SK-N-SH (cell line): ENCODE measurements at regions not wholly inside any gene's neighbourhood (a gene's known extent, or its start where the extent isn't known, plus 50 kb on each side); places are given as distances from the start of the nearest gene placed in this dataset.

Source experiments
- CTCF ChIA-PET: fragments of 300-600, 350-600 bp; formaldehyde crosslinking; extraction: SDS; loops from one replicate; lab custom pipeline; 2021; lab: Yijun Ruan, JAX
- POLR2A ChIA-PET: fragments of 350-600 bp; sonication (Branson Sonifier 250); formaldehyde crosslinking; extraction: SDS; loops from one replicate; lab custom pipeline; 2020; ENCODE audit warnings: antibody characterized with exemption, inconsistent platforms; lab: Yijun Ruan, JAX
- DNase-seq: peaks from one replicate; pipeline ENCODE4 v3.0.0; 2012
- H2AFZ ChIP-seq: fragments of 200-600 bp; sonication (generic); 2 replicates; pipeline ENCODE4 v1.8.1; 2016; ENCODE audit warnings: antibody characterized with exemption, mild to moderate bottlenecking, low read depth
- H3F3A ChIP-seq: fragments of 200-600 bp; sonication (generic); replicated peaks from 2 replicates; pipeline ENCODE3; 2016; ENCODE audit warnings: antibody characterized with exemption, mild to moderate bottlenecking; ENCODE audit not compliant: insufficient read depth
- H3K27ac ChIP-seq, 2 experiments: fragments of 200-500 bp in 1 of 2; fragments of 200-600 bp in 1 of 2; sonication (Bioruptor generic) in 1 of 2; sonication (generic), shearing (Covaris generic) in 1 of 2; 2 replicates each; pipeline versions ENCODE4 v1.5.1 to v1.6.1; 2014 to 2016; ENCODE audit warnings: low read depth in 2 of 2, inconsistent platforms in 1 of 2, low read length in 1 of 2, mild to moderate bottlenecking in 1 of 2, mixed read lengths in 1 of 2
- H3K27me3 ChIP-seq: fragments of 200-600 bp; sonication (generic), shearing (Covaris generic); 2 replicates; pipeline ENCODE4 v1.6.1; 2016; ENCODE audit warnings: mixed run types; ENCODE audit not compliant: insufficient read depth
- H3K36me3 ChIP-seq, 2 experiments: fragments of 200-500 bp in 1 of 2; fragments of 200-600 bp in 1 of 2; sonication (Bioruptor generic) in 1 of 2; sonication (generic) in 1 of 2; replicated peaks in 1 of 2; 2 replicates each; pipeline versions ENCODE3 to v1.5.1; 2014 to 2016; ENCODE audit warnings: low read length in 1 of 2, mild to moderate bottlenecking in 1 of 2; ENCODE audit not compliant: insufficient read depth in 2 of 2, control insufficient read depth in 1 of 2
- H3K4me1 ChIP-seq, 2 experiments: fragments of 200-500 bp in 1 of 2; fragments of 200-600 bp in 1 of 2; sonication (Bioruptor generic) in 1 of 2; sonication (generic), shearing (Covaris generic) in 1 of 2; 2 replicates each; pipeline versions ENCODE4 v1.5.1 to v1.6.1; 2014 to 2016; ENCODE audit warnings: low read depth in 1 of 2, low read length in 1 of 2, mixed run types in 1 of 2; ENCODE audit not compliant: insufficient read depth in 2 of 2, control insufficient read depth in 1 of 2
- H3K4me2 ChIP-seq: fragments of 200-600 bp; sonication (generic), shearing (Covaris generic); 2 replicates; pipeline ENCODE4 v1.6.1; 2017; ENCODE audit warnings: mixed run types
- H3K4me3 ChIP-seq, 2 experiments: fragments of 200-500 bp in 1 of 2; fragments of 200-600 bp in 1 of 2; sonication (Bioruptor generic) in 1 of 2; sonication (generic), shearing (Covaris generic) in 1 of 2; 2 replicates each; pipeline versions ENCODE4 v1.5.1 to v1.8.1; 2014 to 2016; ENCODE audit warnings: low read depth in 2 of 2, inconsistent platforms in 1 of 2, low read length in 1 of 2, mild to moderate bottlenecking in 1 of 2, mixed read lengths in 1 of 2, moderate library complexity in 1 of 2
- H3K79me2 ChIP-seq: fragments of 200-600 bp; sonication (generic); 2 replicates; pipeline ENCODE4 v1.8.1; 2017; ENCODE audit warnings: mild to moderate bottlenecking; ENCODE audit not compliant: insufficient read depth
- H3K9ac ChIP-seq: fragments of 200-600 bp; sonication (generic); 2 replicates; pipeline ENCODE4 v1.6.1; 2017; ENCODE audit warnings: mixed run types
- H3K9me2 ChIP-seq: fragments of 200-600 bp; sonication (generic); 2 replicates; pipeline ENCODE4 v1.6.1; 2017; ENCODE audit warnings: mixed run types
- H3K9me3 ChIP-seq: fragments of 200-600 bp; sonication (generic); 2 replicates; pipeline ENCODE4 v1.6.1; 2017; ENCODE audit warnings: mixed run types, mild to moderate bottlenecking, moderate library complexity
- H4K20me1 ChIP-seq: fragments of 200-600 bp; sonication (generic); 2 replicates; pipeline ENCODE4 v1.6.1; 2017; ENCODE audit warnings: mild to moderate bottlenecking, mixed run types; ENCODE audit not compliant: insufficient read depth
- CTCF ChIP-seq: fragments of 200-600 bp; sonication (generic); IDR thresholded peaks from 2 replicates; pipeline ENCODE4 v1.6.1; 2017; ENCODE audit warnings: antibody characterized with exemption, mild to moderate bottlenecking, moderate library complexity
- ELF1 ChIP-seq: IDR thresholded peaks from 2 replicates; pipeline ENCODE4 v1.4.0; 2012
- EP300 ChIP-seq, 2 experiments: IDR thresholded peaks; 2 replicates each; pipeline versions ENCODE4 v1.4.0 to v1.6.1; 2012; ENCODE audit warnings: borderline replicate concordance in 1 of 2, low read depth in 1 of 2, low read length in 1 of 2
- FOSL2 ChIP-seq: IDR thresholded peaks from 2 replicates; pipeline ENCODE4 v1.4.0; 2012; ENCODE audit warnings: low read depth, mild to moderate bottlenecking, moderate library complexity, borderline replicate concordance
- FOXJ3 ChIP-seq: sonication (generic); formaldehyde crosslinking; IDR thresholded peaks from 2 replicates; pipeline ENCODE4 v1.5.1; 2020; ENCODE audit warnings: mild to moderate bottlenecking, missing genetic modification reagents
- FOXM1 ChIP-seq: IDR thresholded peaks from 2 replicates; pipeline ENCODE4 v1.4.0; 2012; ENCODE audit warnings: low read depth, mild to moderate bottlenecking
- GATA2 ChIP-seq: sonication (generic); formaldehyde crosslinking; IDR thresholded peaks from 2 replicates; pipeline ENCODE4 v1.5.0; 2020; ENCODE audit warnings: mild to moderate bottlenecking, missing genetic modification reagents
- JUND ChIP-seq: IDR thresholded peaks from 2 replicates; pipeline ENCODE4 v1.4.0; 2012
- MEF2A ChIP-seq: IDR thresholded peaks from 2 replicates; pipeline ENCODE4 v1.4.0; 2012; ENCODE audit warnings: low read depth, borderline replicate concordance
- MXI1 ChIP-seq: IDR thresholded peaks from 2 replicates; pipeline ENCODE4 v1.6.1; 2012; ENCODE audit warnings: mild to moderate bottlenecking, low read depth, low read length, improper control_type of control experiment
- NFIC ChIP-seq: IDR thresholded peaks from 2 replicates; pipeline ENCODE4 v1.4.0; 2012; ENCODE audit warnings: borderline replicate concordance
- RAD21 ChIP-seq: IDR thresholded peaks from 2 replicates; pipeline ENCODE4 v1.6.1; 2012; ENCODE audit warnings: mild to moderate bottlenecking, low read length
- RCOR1 ChIP-seq: fragments of 150-350 bp; IDR thresholded peaks from 2 replicates; pipeline ENCODE4 v1.6.1; 2017; ENCODE audit warnings: antibody characterized with exemption, low read length
- TAF1 ChIP-seq: IDR thresholded peaks from 2 replicates; pipeline ENCODE4 v1.6.1; 2012; ENCODE audit warnings: low read depth, mild to moderate bottlenecking, low read length, moderate library complexity, borderline replicate concordance
- USF2 ChIP-seq: fragments of 150-350 bp; IDR thresholded peaks from 2 replicates; pipeline ENCODE4 v1.6.1; 2017; ENCODE audit warnings: antibody characterized with exemption, low read length, low read depth, borderline replicate concordance
- YY1 ChIP-seq: IDR thresholded peaks from 2 replicates; pipeline ENCODE4 v1.4.0; 2012; ENCODE audit warnings: low read depth, mild to moderate bottlenecking
- ZBTB33 ChIP-seq: IDR thresholded peaks from 2 replicates; pipeline ENCODE4 v1.4.0; 2012; ENCODE audit warnings: low read depth, borderline replicate concordance
- WGBS: methylation state at CpG from one replicate; pipeline ENCODE4 v1.1.6; 2017; ENCODE audit warnings: low lambda C conversion rate; 5-methylcytosine and 5-hydroxymethylcytosine counted together

- Histone ChIP-seq H3K4me1 (no peaks in the 10 kb centered on the region), H3K9ac (no peak overlapping the region), H3F3A (no peaks in the 10 kb centered on the region), H3K4me2 (no peak overlapping the region), H3K9me3 (no peaks in the 10 kb centered on the region), H3K27me3 (no peaks in the 10 kb centered on the region), H4K20me1 (no peaks in the 10 kb centered on the region), H3K4me3 (no peak overlapping the region), H3K9me2 (no peaks in the 10 kb centered on the region), H3K27ac (no peak overlapping the region), H2AFZ (no peak overlapping the region), H3K79me2 (no peaks in the 10 kb centered on the region), H3K36me3 (no peaks in the 10 kb centered on the region)
- DNase-seq: no peak
- POLR2A ChIA-PET: no interaction called here
- CTCF ChIA-PET: no interaction called here
- TF ChIP-seq ZBTB33: no peak
- no peak for TF ChIP-seq FOSL2
- TF ChIP-seq MXI1: no peak
- TF ChIP-seq TAF1: no peak
- TF ChIP-seq FOXM1: no peak
- TF ChIP-seq MEF2A: no peak
- no peak for TF ChIP-seq RCOR1
- no peak for TF ChIP-seq CTCF
- no peak for TF ChIP-seq ELF1
- no peak for TF ChIP-seq JUND
- TF ChIP-seq RAD21: no peak
- TF ChIP-seq GATA2 (CRISPR knock-in tag): no peak
- TF ChIP-seq USF2: no peak
- TF ChIP-seq FOXJ3 (CRISPR knock-in tag): no peak
- TF ChIP-seq EP300 (IDR thresholded peaks at IDR 0.05; ENCODE audit: borderline replicate concordance in 1 of 2, low read depth in 1 of 2, low read length in 1 of 2): no peak
- no peak for TF ChIP-seq NFIC
- no peak for TF ChIP-seq YY1
- 50% methylated on average over 4 of the region's 4 CpGs for WGBS
Measured at GRCh38 chr1:218079347-218079746, 205.7 kb upstream of the RRP15 start.
